BJ (cell line): ENCODE measurements at regions not wholly inside any gene's neighbourhood (a gene's known extent, or its start where the extent isn't known, plus 50 kb on each side); places are given as distances from the start of the nearest gene placed in this dataset.

Experiments
- CTCF ChIA-PET: fragments of 350-600 bp; formaldehyde crosslinking; extraction: SDS; loops from one replicate; lab custom pipeline; 2021; ENCODE audit warnings: antibody characterized with exemption, inconsistent platforms; lab: Yijun Ruan, JAX
- POLR2A ChIA-PET: fragments of 300-600 bp; sonication (Branson Sonifier 250); formaldehyde crosslinking; extraction: SDS; loops from one replicate; lab custom pipeline; 2021; ENCODE audit warnings: antibody characterized with exemption; lab: Charles Lee
- DNase-seq: peaks from one replicate; pipeline ENCODE4 v3.0.0-alpha.2; 2011; ENCODE audit warnings: low read depth
- H3K27me3 ChIP-seq: 2 replicates; pipeline ENCODE4 v1.6.0; 2011; ENCODE audit warnings: low read length; ENCODE audit not compliant: control insufficient read depth, insufficient read depth
- H3K36me3 ChIP-seq: 2 replicates; pipeline ENCODE4 v1.5.1; 2011; ENCODE audit warnings: low read length; ENCODE audit not compliant: control insufficient read depth, insufficient read depth
- H3K4me3 ChIP-seq: 2 replicates; pipeline ENCODE4 v1.5.1; 2011; ENCODE audit warnings: low read depth, mild to moderate bottlenecking, control low read depth, low read length
- CTCF ChIP-seq: IDR thresholded peaks from 2 replicates; pipeline ENCODE4 v1.5.1; 2011; ENCODE audit warnings: low read depth, mild to moderate bottlenecking, control low read depth, inconsistent platforms, low read length, moderate library complexity; ENCODE audit not compliant: insufficient read depth

GRCh38 chr9:71632776-71633175 lies 135.5 kb downstream of the CEMIP2 start:
- Histone ChIP-seq H3K4me3 (no peak overlapping the region), H3K27me3 (no peaks in the 10 kb centered on the region), H3K36me3 (no peaks in the 10 kb centered on the region)
- CTCF ChIA-PET, result no interaction called here
- DNase-seq, result no peak
- no peak for TF ChIP-seq CTCF
- POLR2A ChIA-PET, result no interaction called here

- CTCF ChIA-PET, result no interaction called here
- POLR2A ChIA-PET, result interaction anchor here (0.5 kb wide), 1 partner anchor 222 kb away, joined by 6 read pairs; no protein-coding TSS in a partner anchor
These were observed 137.8 kb downstream of the CEMIP2 start for GRCh38 chr9:71630377-71630995.

GRCh38 chr9:71629578-71630215 lies 138.6 kb downstream of the CEMIP2 start:
- TF ChIP-seq CTCF, result no peak
- H3K4me3 ChIP-seq, result no peak overlapping the region
- no peak for DNase-seq
- no peaks in the 10 kb centered on the region for H3K36me3 ChIP-seq
- H3K27me3 ChIP-seq, result peaks cover 2% of the 10 kb centered on the region; the same call in 1 of the 2 replicates
- ChIA-PET POLR2A (interaction anchor here (0.5 kb wide), 1 partner anchor 222 kb away, joined by 6 read pairs; no protein-coding TSS in a partner anchor), CTCF (interaction anchor here (0.6 to 2.6 kb wide), 4 partner anchors 17 to 349 kb away, joined by 3 to 6 read pairs (median 5); no protein-coding TSS in a partner anchor)

More at GRCh38 chr9:71630377-71630995, 137.8 kb downstream of the CEMIP2 start:
- Histone ChIP-seq H3K27me3 (peaks cover 2% of the 10 kb centered on the region; the same call in 1 of the 2 replicates), H3K4me3 (no peak overlapping the region), H3K36me3 (no peaks in the 10 kb centered on the region)
- no peak for TF ChIP-seq CTCF
- no peak for DNase-seq

- Histone ChIP-seq H3K27me3 (peaks cover 2% of the 10 kb centered on the region; the same call in 1 of the 2 replicates), H3K4me3 (no peak overlapping the region), H3K36me3 (no peaks in the 10 kb centered on the region)
- ChIA-PET POLR2A (no interaction called here), CTCF (interaction anchor here (0.7 to 2.6 kb wide), 6 partner anchors 11 to 139 kb away, joined by 3 to 6 read pairs (median 4); no protein-coding TSS in a partner anchor)
- DNase-seq, result no peak
- peak; percentile 32 for TF ChIP-seq CTCF
These were observed 140.1 kb downstream of the CEMIP2 start for GRCh38 chr9:71628247-71628646.

GRCh38 chr9:71627537-71627936 lies 140.8 kb downstream of the CEMIP2 start:
- no peak for DNase-seq
- H3K4me3 ChIP-seq, result no peak overlapping the region
- POLR2A ChIA-PET, result no interaction called here
- H3K36me3 ChIP-seq, result no peaks in the 10 kb centered on the region
- CTCF ChIA-PET, result interaction anchor here (0.7 to 2.6 kb wide), 4 partner anchors 12 to 139 kb away, joined by 3 to 6 read pairs (median 4); no protein-coding TSS in a partner anchor
- H3K27me3 ChIP-seq, result peaks cover 2% of the 10 kb centered on the region
- no peak for TF ChIP-seq CTCF
